Spleen (tissue), 7 donors: ENCODE measurements at regions not wholly inside any gene's neighbourhood (a gene's known extent, or its start where the extent isn't known, plus 50 kb on each side); places are given as distances from the start of the nearest gene placed in this dataset.

Experiments used
- POLR2A ChIP-seq, 3 donors: fragments of 450-650 bp; IDR thresholded peaks; one replicate each; pipeline ENCODE4 v1.5.1; 2017; ENCODE audit warnings: antibody characterized with exemption in 3 of 3, mild to moderate bottlenecking in 1 of 3
- POLR2AphosphoS5 ChIP-seq, 3 donors: sonication (generic); formaldehyde crosslinking; IDR thresholded peaks; one replicate each; pipeline ENCODE4 v1.5.1; 2017; ENCODE audit warnings: antibody characterized with exemption in 3 of 3
- TF ChIP-seq, protein P1 (sequence below), 11 experiments: fragments of 200-600 bp in 7 of 11; fragments of 450-650 bp in 4 of 11; sonication (generic) in 4 of 11; IDR thresholded peaks in 8 of 11; conservative IDR thresholded peaks in 3 of 11; 1 replicate in 7 of 11; 2 replicates in 4 of 11; pipeline versions ENCODE4 v1.4.0 to v1.8.0; 2016 to 2021; ENCODE audit warnings: antibody characterized with exemption in 11 of 11, inconsistent platforms in 4 of 11, mild to moderate bottlenecking in 1 of 11
- donor health status: DM: no; HTN: no; CAD: no; lungs with moderate emphysema.
- donor health status: DM: no; HTN: no; CAD: no.
- donor health status: DM: no; HTN: no; CAD: no.

DNA sequence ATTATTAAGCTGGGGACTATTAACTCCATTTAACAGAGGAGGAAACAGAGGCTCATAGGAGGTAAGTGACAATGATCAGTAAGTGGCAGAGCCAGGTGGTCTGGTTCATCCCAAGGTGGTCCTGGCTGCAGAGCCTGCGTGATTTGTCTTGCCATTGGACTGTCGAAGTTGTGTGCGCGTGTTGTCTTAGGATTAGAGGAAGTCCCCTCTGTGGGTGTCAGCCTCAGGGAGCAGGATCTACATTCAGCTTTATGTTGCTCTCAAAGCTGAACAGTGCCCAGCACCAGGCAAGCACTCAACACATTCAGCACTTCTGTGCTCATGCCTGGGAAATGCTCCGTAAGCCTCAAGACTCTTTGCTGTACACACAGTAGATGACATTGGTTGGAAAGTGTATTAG is 139.5 kb downstream of the HERPUD2 start:
- TF ChIP-seq POLR2A (IDR thresholded peaks at IDR 0.05) (no peak), POLR2AphosphoS5 (IDR thresholded peaks at IDR 0.05) (no peak)
- TF ChIP-seq, protein P1, sequence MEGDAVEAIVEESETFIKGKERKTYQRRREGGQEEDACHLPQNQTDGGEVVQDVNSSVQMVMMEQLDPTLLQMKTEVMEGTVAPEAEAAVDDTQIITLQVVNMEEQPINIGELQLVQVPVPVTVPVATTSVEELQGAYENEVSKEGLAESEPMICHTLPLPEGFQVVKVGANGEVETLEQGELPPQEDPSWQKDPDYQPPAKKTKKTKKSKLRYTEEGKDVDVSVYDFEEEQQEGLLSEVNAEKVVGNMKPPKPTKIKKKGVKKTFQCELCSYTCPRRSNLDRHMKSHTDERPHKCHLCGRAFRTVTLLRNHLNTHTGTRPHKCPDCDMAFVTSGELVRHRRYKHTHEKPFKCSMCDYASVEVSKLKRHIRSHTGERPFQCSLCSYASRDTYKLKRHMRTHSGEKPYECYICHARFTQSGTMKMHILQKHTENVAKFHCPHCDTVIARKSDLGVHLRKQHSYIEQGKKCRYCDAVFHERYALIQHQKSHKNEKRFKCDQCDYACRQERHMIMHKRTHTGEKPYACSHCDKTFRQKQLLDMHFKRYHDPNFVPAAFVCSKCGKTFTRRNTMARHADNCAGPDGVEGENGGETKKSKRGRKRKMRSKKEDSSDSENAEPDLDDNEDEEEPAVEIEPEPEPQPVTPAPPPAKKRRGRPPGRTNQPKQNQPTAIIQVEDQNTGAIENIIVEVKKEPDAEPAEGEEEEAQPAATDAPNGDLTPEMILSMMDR (IDR thresholded peaks at IDR 0.05 in 8 of 11, conservative IDR thresholded peaks at IDR 0.05 in 3 of 11) = no peak
